Endothelial cell (in vitro differentiated cells): ENCODE measurements at regions not wholly inside any gene's neighbourhood (a gene's known extent, or its start where the extent isn't known, plus 50 kb on each side); places are given as distances from the start of the nearest gene placed in this dataset.
"Not testable (repeated sequence)": the region's sequence is repeated elsewhere in the genome, so short reads cannot be mapped to it uniquely, and the experiment has no call there.

Source experiments
- DNase-seq: peaks from one replicate; pipeline ENCODE4 v3.0.0; 2021; ENCODE audit warnings: low spot score
- H3K27ac Mint-ChIP-seq: one replicate; pipeline ENCODE4 v1.8.0; 2021; ENCODE audit warnings: mixed read lengths, inconsistent platforms; ENCODE audit not compliant: unreplicated experiment
- H3K27me3 Mint-ChIP-seq: one replicate; pipeline ENCODE4 v1.8.0; 2021; ENCODE audit warnings: mild to moderate bottlenecking, moderate library complexity, mixed read lengths, inconsistent platforms; ENCODE audit not compliant: unreplicated experiment
- H3K36me3 Mint-ChIP-seq: one replicate; pipeline ENCODE4 v1.8.0; 2021; ENCODE audit warnings: mild to moderate bottlenecking, low read depth, mixed read lengths, inconsistent platforms; ENCODE audit not compliant: unreplicated experiment
- H3K4me1 Mint-ChIP-seq: one replicate; pipeline ENCODE4 v1.8.0; 2021; ENCODE audit warnings: mild to moderate bottlenecking, mixed read lengths, inconsistent platforms; ENCODE audit not compliant: unreplicated experiment
- H3K4me3 Mint-ChIP-seq: one replicate; pipeline ENCODE4 v1.8.0; 2021; ENCODE audit warnings: mild to moderate bottlenecking, mixed read lengths, inconsistent platforms; ENCODE audit not compliant: unreplicated experiment
- H3K9me3 Mint-ChIP-seq: one replicate; pipeline ENCODE4 v1.8.0; 2021; ENCODE audit warnings: mixed read lengths, inconsistent platforms; ENCODE audit not compliant: unreplicated experiment
- CTCF ChIP-seq: fragments of 200-600 bp; sonication (generic); IDR thresholded peaks from one replicate; pipeline ENCODE4 v1.5.0; 2021; ENCODE audit warnings: antibody characterized with exemption; ENCODE audit not compliant: unreplicated experiment

- DNase-seq, result no peak
- Mint-ChIP-seq H3K4me1 (peaks cover 9% of the 10 kb centered on the region), H3K9me3 (no peaks in the 10 kb centered on the region), H3K27ac (no peak overlapping the region), H3K36me3 (no peaks in the 10 kb centered on the region), H3K27me3 (no peaks in the 10 kb centered on the region), H3K4me3 (no peak overlapping the region)
- no peak for TF ChIP-seq CTCF
Observed at GRCh38 chr15:72847033-72847432, 63.5 kb upstream of the ADPGK start.

GRCh38 chr15:72845981-72846383 lies 62.4 kb upstream of the ADPGK start:
- Mint-ChIP-seq H3K27ac (no peak overlapping the region), H3K4me3 (no peak overlapping the region), H3K27me3 (no peaks in the 10 kb centered on the region), H3K4me1 (peaks cover 9% of the 10 kb centered on the region), H3K9me3 (no peaks in the 10 kb centered on the region), H3K36me3 (no peaks in the 10 kb centered on the region)
- no peak for TF ChIP-seq CTCF
- no peak for DNase-seq

GRCh38 chr15:72844067-72844466 lies 60.5 kb upstream of the ADPGK start:
- TF ChIP-seq CTCF, result no peak
- Mint-ChIP-seq H3K27me3 (no peaks in the 10 kb centered on the region), H3K9me3 (no peaks in the 10 kb centered on the region), H3K36me3 (no peaks in the 10 kb centered on the region), H3K27ac (no peak overlapping the region), H3K4me1 (peaks cover 9% of the 10 kb centered on the region), H3K4me3 (no peak overlapping the region)
- DNase-seq, result no peak

- not testable (repeated sequence) for H3K9me3 Mint-ChIP-seq, H3K4me1 Mint-ChIP-seq, H3K36me3 Mint-ChIP-seq, H3K4me3 Mint-ChIP-seq, H3K27ac Mint-ChIP-seq, H3K27me3 Mint-ChIP-seq, DNase-seq
Observed at GRCh38 chr15:72843340-72843739, 59.8 kb upstream of the ADPGK start.

- TF ChIP-seq CTCF, result no peak
- H3K4me3 Mint-ChIP-seq, result no peak overlapping the region
- no peaks in the 10 kb centered on the region for H3K4me1 Mint-ChIP-seq
- no peaks in the 10 kb centered on the region for H3K9me3 Mint-ChIP-seq
- H3K27ac Mint-ChIP-seq, result no peak overlapping the region
- no peak for DNase-seq
- no peaks in the 10 kb centered on the region for H3K36me3 Mint-ChIP-seq
- no peaks in the 10 kb centered on the region for H3K27me3 Mint-ChIP-seq
Observed at GRCh38 chr15:72840114-72840513, 56.6 kb upstream of the ADPGK start.

GRCh38 chr15:72838311-72838731 lies 54.8 kb upstream of the ADPGK start:
- no peak for TF ChIP-seq CTCF
- no peak for DNase-seq
- no peaks in the 10 kb centered on the region for H3K36me3 Mint-ChIP-seq
- no peaks in the 10 kb centered on the region for H3K9me3 Mint-ChIP-seq
- no peak overlapping the region for H3K27ac Mint-ChIP-seq
- no peak overlapping the region for H3K4me3 Mint-ChIP-seq
- H3K4me1 Mint-ChIP-seq, result peaks cover 4% of the 10 kb centered on the region
- H3K27me3 Mint-ChIP-seq, result no peaks in the 10 kb centered on the region
